ENCODE measurements at regions not wholly inside any gene's neighbourhood (a gene's known extent, or its start where the extent isn't known, plus 50 kb on each side); places are given as distances from the start of the nearest gene placed in this dataset.

DNA sequence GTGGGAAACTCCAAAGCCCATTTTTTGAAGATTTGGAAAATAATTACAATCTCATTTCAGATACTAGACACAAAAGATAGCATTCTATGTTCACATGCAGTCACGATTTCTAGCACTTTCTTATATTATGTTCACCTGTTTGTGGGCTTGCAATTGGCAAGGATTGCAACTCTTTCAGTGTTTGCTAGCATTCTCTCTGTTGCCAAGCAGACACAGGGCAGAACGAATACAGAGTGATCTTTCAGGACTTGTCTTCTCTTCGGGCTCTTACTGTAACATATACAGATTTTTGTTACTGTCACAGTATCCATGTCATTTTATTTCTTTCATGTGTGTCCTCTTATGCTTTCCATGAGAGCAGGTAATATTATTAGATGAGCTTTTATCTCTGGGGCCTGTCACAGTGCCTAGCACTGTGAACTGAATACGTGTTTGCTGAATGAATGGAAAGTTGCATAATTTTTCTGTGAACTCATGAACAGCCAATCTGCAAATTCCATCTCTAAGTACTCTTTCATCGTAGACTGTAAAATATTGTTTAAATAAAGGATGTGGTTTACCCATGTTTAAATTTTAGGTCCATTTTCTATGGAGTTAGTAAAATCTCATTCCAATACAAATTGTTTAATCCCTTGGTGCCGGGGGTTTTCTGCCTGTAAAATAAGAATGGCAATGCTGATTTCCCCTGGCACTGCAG, 105.1 kb downstream of the BMP4 start:
- intact Hi-C loops (cut with DNase I), result no loop called here
- Histone ChIP-seq H3K27ac (no peak overlapping the region), H3K4me1 (replicated peaks) (no peaks in the 10 kb centered on the region), H3K36me3 (no peaks in the 10 kb centered on the region), H3K27me3 (replicated peaks; ENCODE audit: insufficient read depth) (no peaks in the 10 kb centered on the region), H3K9me3 (no peaks in the 10 kb centered on the region), H3K4me3 (no peak overlapping the region)
- no peak for DNase-seq (ENCODE audit: low spot score)
- TF ChIP-seq POLR2AphosphoS5 (IDR thresholded peaks at IDR 0.05), result no peak
- TF ChIP-seq, protein P1, sequence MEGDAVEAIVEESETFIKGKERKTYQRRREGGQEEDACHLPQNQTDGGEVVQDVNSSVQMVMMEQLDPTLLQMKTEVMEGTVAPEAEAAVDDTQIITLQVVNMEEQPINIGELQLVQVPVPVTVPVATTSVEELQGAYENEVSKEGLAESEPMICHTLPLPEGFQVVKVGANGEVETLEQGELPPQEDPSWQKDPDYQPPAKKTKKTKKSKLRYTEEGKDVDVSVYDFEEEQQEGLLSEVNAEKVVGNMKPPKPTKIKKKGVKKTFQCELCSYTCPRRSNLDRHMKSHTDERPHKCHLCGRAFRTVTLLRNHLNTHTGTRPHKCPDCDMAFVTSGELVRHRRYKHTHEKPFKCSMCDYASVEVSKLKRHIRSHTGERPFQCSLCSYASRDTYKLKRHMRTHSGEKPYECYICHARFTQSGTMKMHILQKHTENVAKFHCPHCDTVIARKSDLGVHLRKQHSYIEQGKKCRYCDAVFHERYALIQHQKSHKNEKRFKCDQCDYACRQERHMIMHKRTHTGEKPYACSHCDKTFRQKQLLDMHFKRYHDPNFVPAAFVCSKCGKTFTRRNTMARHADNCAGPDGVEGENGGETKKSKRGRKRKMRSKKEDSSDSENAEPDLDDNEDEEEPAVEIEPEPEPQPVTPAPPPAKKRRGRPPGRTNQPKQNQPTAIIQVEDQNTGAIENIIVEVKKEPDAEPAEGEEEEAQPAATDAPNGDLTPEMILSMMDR (IDR thresholded peaks at IDR 0.05), result no peak
- WGBS, result 33% methylated on average over 6 of the region's 6 CpGs

DNA sequence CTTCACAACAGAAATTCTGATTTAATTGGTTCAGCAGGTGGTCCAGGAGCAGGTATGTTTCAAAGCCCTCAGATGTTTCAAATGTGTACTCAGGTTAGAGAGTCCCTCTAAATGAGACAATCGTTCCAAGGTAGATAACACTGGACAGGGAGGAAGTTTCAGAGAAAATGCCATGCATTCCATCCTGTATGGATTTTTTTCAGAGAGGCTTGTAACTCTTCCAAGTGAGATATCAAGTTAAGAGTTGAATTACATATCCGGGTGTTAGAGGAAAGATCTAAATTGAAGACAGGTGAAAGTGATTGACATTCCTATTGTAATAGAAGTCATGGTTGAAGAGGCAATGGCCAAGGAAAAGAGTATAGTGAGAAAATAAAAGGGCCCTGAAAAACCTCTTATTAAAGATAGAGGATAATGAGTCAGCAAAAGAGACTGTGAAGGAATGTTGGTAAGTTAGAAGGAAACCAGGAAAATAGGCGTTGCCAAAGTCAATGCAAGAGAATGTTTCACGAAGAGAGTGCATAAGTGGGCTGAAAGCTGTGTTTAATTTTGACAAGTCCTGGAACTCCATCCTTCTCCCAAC, 105.8 kb downstream of the BMP4 start:
- WGBS, result 27% methylated on average over 4 of the region's 4 CpGs
- intact Hi-C loops (cut with DNase I), result no loop called here
- TF ChIP-seq POLR2AphosphoS5 (IDR thresholded peaks at IDR 0.05), result no peak
- TF ChIP-seq, protein P1 (IDR thresholded peaks at IDR 0.05), result no peak
- no peak for TF ChIP-seq POLR2A (IDR thresholded peaks at IDR 0.05)
- DNase-seq (ENCODE audit: low spot score), result no peak
- no peaks in the 10 kb centered on the region for H3K27me3 ChIP-seq (replicated peaks; ENCODE audit: insufficient read depth)
- no peak overlapping the region for H3K27ac ChIP-seq
- H3K4me3 ChIP-seq, result no peak overlapping the region
- H3K9me3 ChIP-seq, result no peaks in the 10 kb centered on the region
- H3K4me1 ChIP-seq (replicated peaks), result no peaks in the 10 kb centered on the region
- no peaks in the 10 kb centered on the region for H3K36me3 ChIP-seq

DNA sequence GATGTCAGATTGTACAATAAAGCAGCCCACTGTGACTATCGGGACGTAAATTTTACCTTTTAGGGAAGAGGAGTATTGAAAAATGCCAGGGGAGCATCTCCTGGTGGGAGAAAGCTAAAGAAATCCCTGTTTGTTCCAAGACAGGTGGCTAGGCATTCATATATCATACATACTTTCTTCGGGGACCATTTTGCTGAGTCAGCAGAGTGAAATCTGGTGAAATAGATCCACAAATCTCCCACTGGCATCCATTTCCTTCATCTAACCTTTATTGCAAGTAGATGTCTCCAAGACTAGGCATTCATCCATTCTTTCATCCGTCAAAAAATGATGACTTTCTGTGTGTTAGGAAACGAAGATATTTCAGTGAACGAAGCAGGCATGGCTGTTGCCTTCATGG, 107.1 kb downstream of the BMP4 start:
- TF ChIP-seq POLR2A (IDR thresholded peaks at IDR 0.05) (no peak), POLR2AphosphoS5 (IDR thresholded peaks at IDR 0.05) (no peak)
- TF ChIP-seq, protein P1 (IDR thresholded peaks at IDR 0.05), result no peak
- intact Hi-C loops (cut with DNase I), result no loop called here
- Histone ChIP-seq H3K9me3 (no peaks in the 10 kb centered on the region), H3K36me3 (no peaks in the 10 kb centered on the region), H3K4me1 (replicated peaks) (no peaks in the 10 kb centered on the region), H3K27ac (no peak overlapping the region), H3K4me3 (no peak overlapping the region), H3K27me3 (replicated peaks; ENCODE audit: insufficient read depth) (no peaks in the 10 kb centered on the region)
- DNase-seq (ENCODE audit: low spot score), result no peak
- 91% methylated on average over 6 of the region's 6 CpGs for WGBS

DNA sequence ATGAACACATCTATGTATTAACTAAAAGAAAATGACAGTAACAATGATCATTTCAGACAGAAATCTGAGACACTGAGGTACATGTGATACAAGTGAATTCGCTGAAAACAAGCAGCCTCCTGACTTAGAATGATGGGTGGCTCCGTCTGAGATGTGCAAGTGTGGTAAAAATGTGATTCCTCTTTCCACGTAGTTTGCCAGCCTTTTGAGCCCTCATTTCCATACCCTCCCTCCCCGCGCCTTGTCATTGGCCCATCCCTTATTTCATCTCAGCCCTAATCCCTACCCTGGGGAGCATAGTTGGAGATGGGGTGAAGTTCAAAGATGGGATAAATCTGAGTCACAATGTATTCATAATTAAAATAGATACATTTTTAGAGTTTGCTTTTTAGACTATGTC, 107.8 kb downstream of the BMP4 start:
- no peak overlapping the region for H3K4me3 ChIP-seq
- 89% methylated on average over 5 of the region's 5 CpGs for WGBS
- H3K27me3 ChIP-seq (replicated peaks; ENCODE audit: insufficient read depth), result no peaks in the 10 kb centered on the region
- intact Hi-C loops (cut with DNase I), result no loop called here
- DNase-seq (ENCODE audit: low spot score), result no peak
- no peaks in the 10 kb centered on the region for H3K36me3 ChIP-seq
- H3K4me1 ChIP-seq (replicated peaks), result no peaks in the 10 kb centered on the region
- TF ChIP-seq POLR2AphosphoS5 (IDR thresholded peaks at IDR 0.05), result no peak
- no peak for TF ChIP-seq POLR2A (IDR thresholded peaks at IDR 0.05)
- TF ChIP-seq, protein P1 (IDR thresholded peaks at IDR 0.05), result no peak
- no peak overlapping the region for H3K27ac ChIP-seq
- H3K9me3 ChIP-seq, result no peaks in the 10 kb centered on the region

DNA sequence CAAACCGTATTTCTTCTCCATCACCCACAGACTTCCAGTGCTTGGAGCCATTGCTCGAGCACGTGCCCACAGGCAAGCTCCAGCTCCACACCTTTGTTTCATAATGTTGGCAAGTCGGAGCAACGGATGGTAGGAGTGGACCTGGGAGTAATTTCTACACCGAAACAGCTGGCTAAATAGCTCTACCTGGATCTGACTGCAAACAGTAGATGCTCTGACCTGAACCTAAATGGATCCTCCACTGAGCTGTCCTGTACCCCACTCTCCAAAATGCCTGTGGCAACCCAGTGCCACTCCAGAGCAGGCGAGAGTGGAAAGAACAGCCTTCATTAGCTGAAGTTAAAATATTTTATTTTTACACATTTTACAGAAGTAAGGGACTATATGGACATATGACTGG, 108.7 kb downstream of the BMP4 start:
- WGBS, result 96% methylated on average over 7 of the region's 7 CpGs
- Histone ChIP-seq H3K36me3 (no peaks in the 10 kb centered on the region), H3K4me1 (replicated peaks) (no peaks in the 10 kb centered on the region), H3K9me3 (no peaks in the 10 kb centered on the region), H3K4me3 (no peak overlapping the region), H3K27me3 (replicated peaks; ENCODE audit: insufficient read depth) (no peaks in the 10 kb centered on the region), H3K27ac (no peak overlapping the region)
- intact Hi-C loops (cut with DNase I), result no loop called here
- TF ChIP-seq, protein P1 (IDR thresholded peaks at IDR 0.05), result no peak
- TF ChIP-seq POLR2A (IDR thresholded peaks at IDR 0.05), result no peak
- TF ChIP-seq POLR2AphosphoS5 (IDR thresholded peaks at IDR 0.05), result no peak
- DNase-seq (ENCODE audit: low spot score), result no peak
